Neural cell (in vitro differentiated cells): ENCODE measurements at regions not wholly inside any gene's neighbourhood (a gene's known extent, or its start where the extent isn't known, plus 50 kb on each side); places are given as distances from the start of the nearest gene placed in this dataset.

Experiments used
- H2AFZ ChIP-seq: fragments of 200-600, 300-800 bp; sonication (generic), shearing (Covaris generic); 2 replicates; pipeline ENCODE4 v1.6.0; 2014; ENCODE audit warnings: low read depth, mild to moderate bottlenecking, antibody characterized with exemption, low read length, moderate library complexity
- H3F3A ChIP-seq: fragments of 200-600 bp; shearing (Covaris generic); 2 replicates; pipeline ENCODE4 v1.6.1; 2016; ENCODE audit warnings: mild to moderate bottlenecking, moderate library complexity, mixed read lengths, antibody characterized with exemption, low read length; ENCODE audit not compliant: insufficient read depth, poor library complexity, severe bottlenecking
- H3K27ac ChIP-seq: fragments of 200-600, 300-800 bp; sonication (generic), shearing (Covaris generic); 2 replicates; pipeline ENCODE4 v1.5.1; 2014; ENCODE audit warnings: mild to moderate bottlenecking, low read length, moderate library complexity
- H3K27me3 ChIP-seq: fragments of 300-800, 200-600 bp; sonication (generic), shearing (Covaris generic); 2 replicates; pipeline ENCODE4 v1.6.0; 2014; ENCODE audit warnings: mild to moderate bottlenecking, low read depth, low read length, moderate library complexity; ENCODE audit not compliant: insufficient read depth
- H3K36me3 ChIP-seq: fragments of 300-800, 200-600 bp; sonication (generic), shearing (Covaris generic); 2 replicates; pipeline ENCODE4 v1.5.1; 2014; ENCODE audit warnings: mild to moderate bottlenecking, antibody characterized with exemption, low read length, moderate library complexity; ENCODE audit not compliant: insufficient read depth
- H3K4me2 ChIP-seq: fragments of 300-800, 200-600 bp; sonication (generic), shearing (Covaris generic); 2 replicates; pipeline ENCODE4 v1.6.0; 2014; ENCODE audit warnings: mild to moderate bottlenecking, low read length
- H3K4me3 ChIP-seq: fragments of 300-800, 200-600 bp; sonication (generic), shearing (Covaris generic); 2 replicates; pipeline ENCODE4 v1.5.1; 2014; ENCODE audit warnings: mild to moderate bottlenecking, low read length, moderate library complexity
- H3K79me2 ChIP-seq: fragments of 200-600 bp; shearing (Covaris generic); replicated peaks from 2 replicates; pipeline ENCODE4 v1.6.0; 2014; ENCODE audit warnings: mild to moderate bottlenecking, low read length, moderate library complexity; ENCODE audit not compliant: insufficient read depth
- H3K9ac ChIP-seq: fragments of 300-800, 200-600 bp; sonication (generic), shearing (Covaris generic); 2 replicates; pipeline ENCODE4 v1.6.1; 2016; ENCODE audit warnings: mild to moderate bottlenecking, low read length, mixed read lengths
- H3K9me2 ChIP-seq: fragments of 200-600 bp; shearing (Covaris generic); 2 replicates; pipeline ENCODE4 v1.6.1; 2016; ENCODE audit warnings: mild to moderate bottlenecking, low read length, mixed read lengths; ENCODE audit not compliant: insufficient read depth
- H3K9me3 ChIP-seq: fragments of 200-600, 300-800 bp; sonication (generic), shearing (Covaris generic); 2 replicates; pipeline ENCODE4 v1.6.1; 2016; ENCODE audit warnings: mild to moderate bottlenecking, mixed run types, low read length, moderate library complexity, mixed read lengths
- H4K20me1 ChIP-seq: fragments of 200-600 bp; shearing (Covaris generic); 2 replicates; pipeline ENCODE4 v1.6.1; 2016; ENCODE audit warnings: mild to moderate bottlenecking, mixed run types; ENCODE audit not compliant: insufficient read depth
- CTCF ChIP-seq: fragments of 450-650 bp; IDR thresholded peaks from 2 replicates; pipeline ENCODE4 v1.5.1; 2014; ENCODE audit warnings: antibody characterized with exemption, mild to moderate bottlenecking, moderate library complexity; ENCODE audit not compliant: poor library complexity, severe bottlenecking
- EP300 ChIP-seq: fragments of 450-650 bp; conservative IDR thresholded peaks from 2 replicates; pipeline ENCODE4 v1.6.1; 2014; ENCODE audit warnings: antibody characterized with exemption, mild to moderate bottlenecking, moderate library complexity; ENCODE audit not compliant: poor library complexity, severe bottlenecking
- EZH2 ChIP-seq: fragments of 200-600, 300-800 bp; shearing (Covaris generic), sonication (generic); IDR thresholded peaks from 2 replicates; pipeline ENCODE4 v1.6.1; 2014; ENCODE audit warnings: antibody characterized with exemption, low read length, borderline replicate concordance, mild to moderate bottlenecking; ENCODE audit not compliant: insufficient read depth, poor library complexity, severe bottlenecking
- MXI1 ChIP-seq: fragments of 450-650 bp; conservative IDR thresholded peaks from 2 replicates; pipeline ENCODE4 v1.6.1; 2014; ENCODE audit warnings: antibody characterized with exemption, mild to moderate bottlenecking; ENCODE audit not compliant: poor library complexity, severe bottlenecking
- POLR2AphosphoS5 ChIP-seq: IDR thresholded peaks from 2 replicates; pipeline ENCODE4 v1.6.1; 2012
- RAD21 ChIP-seq: fragments of 450-650 bp; conservative IDR thresholded peaks from 2 replicates; pipeline ENCODE4 v1.6.1; 2014; ENCODE audit warnings: antibody characterized with exemption, mild to moderate bottlenecking, moderate library complexity
- REST ChIP-seq: IDR thresholded peaks from 2 replicates; pipeline ENCODE4 v1.6.1; 2012; ENCODE audit warnings: borderline replicate concordance
- SMC3 ChIP-seq: fragments of 450-650 bp; conservative IDR thresholded peaks from 2 replicates; pipeline ENCODE4 v1.6.1; 2014; ENCODE audit warnings: antibody characterized with exemption, mild to moderate bottlenecking, moderate library complexity; ENCODE audit not compliant: poor library complexity
- TAF1 ChIP-seq: IDR thresholded peaks from 2 replicates; pipeline ENCODE4 v1.6.1; 2012; ENCODE audit warnings: low read depth

- no peak for TF ChIP-seq RAD21
- no peak for TF ChIP-seq CTCF
- TF ChIP-seq SMC3 = no peak
- no peak for TF ChIP-seq REST
- H4K20me1 ChIP-seq = no peaks in the 10 kb centered on the region
These were observed 505.4 kb downstream of the KCNT2 start for GRCh38 chr1:196102826-196103225.

GRCh38 chr1:196098000-196098399, 510.2 kb downstream of the KCNT2 start:
- H3F3A ChIP-seq = no peaks in the 10 kb centered on the region
- no peak overlapping the region for H2AFZ ChIP-seq
- TF ChIP-seq TAF1 (no peak), EP300 (no peak), POLR2AphosphoS5 (no peak), MXI1 (no peak), EZH2 (no peak), SMC3 (no peak), REST (no peak), CTCF (no peak), RAD21 (no peak)
- H3K79me2 ChIP-seq = no peaks in the 10 kb centered on the region
- H3K4me2 ChIP-seq = no peak overlapping the region
- peaks cover 5% of the 10 kb centered on the region for H3K9me3 ChIP-seq
- no peak overlapping the region for H3K4me3 ChIP-seq
- H3K36me3 ChIP-seq = no peaks in the 10 kb centered on the region
- H3K9ac ChIP-seq = no peak overlapping the region
- no peak overlapping the region for H3K27ac ChIP-seq
- no peaks in the 10 kb centered on the region for H4K20me1 ChIP-seq
- no peaks in the 10 kb centered on the region for H3K9me2 ChIP-seq
- no peaks in the 10 kb centered on the region for H3K27me3 ChIP-seq

More at GRCh38 chr1:196102826-196103225, 505.4 kb downstream of the KCNT2 start:
- Histone ChIP-seq H3K27me3 (no peaks in the 10 kb centered on the region), H2AFZ (no peak overlapping the region), H3K9me2 (no peaks in the 10 kb centered on the region), H3K4me3 (no peak overlapping the region), H3K36me3 (no peaks in the 10 kb centered on the region), H3K9ac (no peak overlapping the region), H3K79me2 (no peaks in the 10 kb centered on the region), H3K9me3 (peaks cover 5% of the 10 kb centered on the region), H3K27ac (no peak overlapping the region), H3K4me2 (no peak overlapping the region), H3F3A (no peaks in the 10 kb centered on the region)
